PC-9 (cell line): ENCODE measurements at regions not wholly inside any gene's neighbourhood (a gene's known extent, or its start where the extent isn't known, plus 50 kb on each side); places are given as distances from the start of the nearest gene placed in this dataset.

Experiments
- CTCF ChIP-seq: fragments of 200-600 bp; sonication (generic); conservative IDR thresholded peaks from 2 replicates; pipeline ENCODE4 v1.6.1; 2017; ENCODE audit warnings: mixed run types, antibody characterized with exemption, mild to moderate bottlenecking, moderate library complexity
- EZH2 ChIP-seq: fragments of 200-600 bp; sonication (generic); IDR thresholded peaks from 2 replicates; pipeline ENCODE4 v1.8.0; 2017; ENCODE audit warnings: antibody characterized with exemption, low read depth

DNA sequence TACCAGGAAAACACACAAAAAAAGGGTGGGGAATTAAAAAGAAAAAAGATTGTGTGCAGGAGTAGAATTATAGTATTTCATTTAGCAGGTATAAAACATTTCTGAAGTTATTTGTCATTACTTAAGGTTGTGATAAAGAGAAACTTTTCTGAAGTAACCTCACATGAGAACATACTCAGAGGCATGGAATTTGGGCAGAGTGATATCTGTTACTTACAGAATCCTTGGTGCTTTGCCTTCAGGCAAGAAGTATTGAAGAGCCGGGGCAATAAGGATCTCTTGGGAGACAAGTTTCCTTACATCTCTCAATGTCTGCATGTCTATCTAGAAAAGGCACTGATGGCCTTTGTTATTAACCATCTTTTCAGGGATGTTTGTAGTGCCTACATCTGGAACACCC lies 179.7 kb upstream of the ROBO1 start:
- TF ChIP-seq CTCF (no peak), EZH2 (no peak)
